Endothelial cell (in vitro differentiated cells): ENCODE measurements at regions not wholly inside any gene's neighbourhood (a gene's known extent, or its start where the extent isn't known, plus 50 kb on each side); places are given as distances from the start of the nearest gene placed in this dataset.

Experiments used
- DNase-seq: peaks from one replicate; pipeline ENCODE4 v3.0.0; 2021; ENCODE audit warnings: low spot score
- H3K27ac Mint-ChIP-seq: one replicate; pipeline ENCODE4 v1.8.0; 2021; ENCODE audit warnings: mixed read lengths, inconsistent platforms; ENCODE audit not compliant: unreplicated experiment
- H3K27me3 Mint-ChIP-seq: one replicate; pipeline ENCODE4 v1.8.0; 2021; ENCODE audit warnings: mild to moderate bottlenecking, moderate library complexity, mixed read lengths, inconsistent platforms; ENCODE audit not compliant: unreplicated experiment
- H3K36me3 Mint-ChIP-seq: one replicate; pipeline ENCODE4 v1.8.0; 2021; ENCODE audit warnings: mild to moderate bottlenecking, low read depth, mixed read lengths, inconsistent platforms; ENCODE audit not compliant: unreplicated experiment
- H3K4me1 Mint-ChIP-seq: one replicate; pipeline ENCODE4 v1.8.0; 2021; ENCODE audit warnings: mild to moderate bottlenecking, mixed read lengths, inconsistent platforms; ENCODE audit not compliant: unreplicated experiment
- H3K4me3 Mint-ChIP-seq: one replicate; pipeline ENCODE4 v1.8.0; 2021; ENCODE audit warnings: mild to moderate bottlenecking, mixed read lengths, inconsistent platforms; ENCODE audit not compliant: unreplicated experiment
- H3K9me3 Mint-ChIP-seq: one replicate; pipeline ENCODE4 v1.8.0; 2021; ENCODE audit warnings: mixed read lengths, inconsistent platforms; ENCODE audit not compliant: unreplicated experiment
- TF ChIP-seq, protein P1 (sequence below): fragments of 200-600 bp; sonication (generic); IDR thresholded peaks from one replicate; pipeline ENCODE4 v1.5.0; 2021; ENCODE audit warnings: antibody characterized with exemption; ENCODE audit not compliant: unreplicated experiment

DNA sequence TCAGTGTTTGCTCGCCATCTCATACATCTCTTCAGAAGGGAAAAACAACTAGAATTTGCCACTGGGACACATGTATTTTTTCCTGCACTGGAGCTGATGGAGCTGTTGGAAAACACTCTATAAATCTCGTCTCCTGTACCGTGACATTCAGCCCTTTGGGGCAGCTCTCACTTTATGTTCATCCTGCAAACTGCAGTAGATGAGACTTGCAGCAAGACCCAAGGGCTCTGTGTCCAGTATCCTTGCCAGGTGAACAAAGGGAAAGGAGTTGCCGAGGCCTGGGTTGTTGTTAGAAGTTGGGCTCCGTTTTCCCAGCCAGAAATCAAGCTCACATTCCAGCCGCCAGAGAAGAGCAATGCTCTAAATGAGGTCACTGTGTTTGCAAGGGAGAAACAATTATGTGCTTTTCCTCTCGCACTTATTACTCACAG is 285.1 kb downstream of the SLC4A3 start:
- Mint-ChIP-seq H3K27me3 (peaks cover 2% of the 10 kb centered on the region), H3K4me1 (peaks cover 8% of the 10 kb centered on the region), H3K27ac (no peak overlapping the region), H3K4me3 (no peak overlapping the region), H3K36me3 (no peaks in the 10 kb centered on the region), H3K9me3 (no peaks in the 10 kb centered on the region)
- TF ChIP-seq, protein P1, sequence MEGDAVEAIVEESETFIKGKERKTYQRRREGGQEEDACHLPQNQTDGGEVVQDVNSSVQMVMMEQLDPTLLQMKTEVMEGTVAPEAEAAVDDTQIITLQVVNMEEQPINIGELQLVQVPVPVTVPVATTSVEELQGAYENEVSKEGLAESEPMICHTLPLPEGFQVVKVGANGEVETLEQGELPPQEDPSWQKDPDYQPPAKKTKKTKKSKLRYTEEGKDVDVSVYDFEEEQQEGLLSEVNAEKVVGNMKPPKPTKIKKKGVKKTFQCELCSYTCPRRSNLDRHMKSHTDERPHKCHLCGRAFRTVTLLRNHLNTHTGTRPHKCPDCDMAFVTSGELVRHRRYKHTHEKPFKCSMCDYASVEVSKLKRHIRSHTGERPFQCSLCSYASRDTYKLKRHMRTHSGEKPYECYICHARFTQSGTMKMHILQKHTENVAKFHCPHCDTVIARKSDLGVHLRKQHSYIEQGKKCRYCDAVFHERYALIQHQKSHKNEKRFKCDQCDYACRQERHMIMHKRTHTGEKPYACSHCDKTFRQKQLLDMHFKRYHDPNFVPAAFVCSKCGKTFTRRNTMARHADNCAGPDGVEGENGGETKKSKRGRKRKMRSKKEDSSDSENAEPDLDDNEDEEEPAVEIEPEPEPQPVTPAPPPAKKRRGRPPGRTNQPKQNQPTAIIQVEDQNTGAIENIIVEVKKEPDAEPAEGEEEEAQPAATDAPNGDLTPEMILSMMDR: no peak
- DNase-seq: no peak

- no peaks in the 10 kb centered on the region for H3K36me3 Mint-ChIP-seq
- DNase-seq: no peak
- H3K27ac Mint-ChIP-seq: no peak overlapping the region
- H3K27me3 Mint-ChIP-seq: peaks cover 2% of the 10 kb centered on the region
- peaks cover 13% of the 10 kb centered on the region for H3K4me1 Mint-ChIP-seq
- TF ChIP-seq, protein P1: no peak
- H3K4me3 Mint-ChIP-seq: no peak overlapping the region
- H3K9me3 Mint-ChIP-seq: no peaks in the 10 kb centered on the region
These were observed 287.1 kb downstream of the SLC4A3 start for GRCh38 chr2:219914577-219914976.

- Mint-ChIP-seq H3K27ac (no peak overlapping the region), H3K9me3 (no peaks in the 10 kb centered on the region), H3K4me1 (peaks cover 15% of the 10 kb centered on the region), H3K27me3 (no peaks in the 10 kb centered on the region), H3K4me3 (no peak overlapping the region), H3K36me3 (no peaks in the 10 kb centered on the region)
- DNase-seq: no peak
- TF ChIP-seq, protein P1: no peak
These were observed 288.9 kb downstream of the SLC4A3 start for GRCh38 chr2:219916281-219916680.

DNA sequence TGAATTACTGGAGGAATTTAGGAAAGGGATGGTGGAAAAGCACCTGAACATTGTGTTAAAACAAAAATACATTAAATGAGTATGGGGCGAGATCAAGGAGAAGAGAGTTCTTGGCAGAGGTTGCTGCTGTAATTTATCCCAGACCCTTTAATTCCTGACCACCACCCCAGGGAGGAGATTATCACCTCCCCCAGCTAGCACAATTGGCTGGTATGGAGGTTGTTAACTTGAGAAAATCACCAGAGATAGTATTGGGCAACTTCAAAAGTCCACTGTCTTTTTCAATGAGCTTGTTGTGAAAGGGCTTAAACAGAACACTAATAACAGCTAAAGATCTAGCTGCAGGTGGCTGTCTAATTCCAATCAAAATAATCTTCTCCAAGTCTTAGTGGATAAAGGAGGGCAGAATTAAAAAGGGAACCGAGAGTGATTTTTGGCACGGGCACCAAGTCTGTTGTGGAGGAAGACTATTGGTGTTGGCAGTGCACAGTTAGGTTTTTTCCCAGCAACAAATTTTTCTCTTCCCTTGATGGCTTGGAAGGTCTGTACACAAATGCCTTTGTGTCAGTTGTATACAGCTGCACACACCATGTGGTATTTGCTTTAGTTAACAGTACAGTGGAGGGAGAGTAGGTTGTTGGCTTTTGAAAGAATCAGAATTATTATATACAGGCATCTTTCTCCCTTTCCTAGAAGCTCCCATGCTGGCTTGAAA is 289.5 kb downstream of the SLC4A3 start:
- H3K27me3 Mint-ChIP-seq: no peaks in the 10 kb centered on the region
- H3K4me1 Mint-ChIP-seq: peaks cover 15% of the 10 kb centered on the region
- DNase-seq: no peak
- no peak overlapping the region for H3K27ac Mint-ChIP-seq
- no peak overlapping the region for H3K4me3 Mint-ChIP-seq
- no peaks in the 10 kb centered on the region for H3K9me3 Mint-ChIP-seq
- TF ChIP-seq, protein P1: no peak
- H3K36me3 Mint-ChIP-seq: no peaks in the 10 kb centered on the region

DNA sequence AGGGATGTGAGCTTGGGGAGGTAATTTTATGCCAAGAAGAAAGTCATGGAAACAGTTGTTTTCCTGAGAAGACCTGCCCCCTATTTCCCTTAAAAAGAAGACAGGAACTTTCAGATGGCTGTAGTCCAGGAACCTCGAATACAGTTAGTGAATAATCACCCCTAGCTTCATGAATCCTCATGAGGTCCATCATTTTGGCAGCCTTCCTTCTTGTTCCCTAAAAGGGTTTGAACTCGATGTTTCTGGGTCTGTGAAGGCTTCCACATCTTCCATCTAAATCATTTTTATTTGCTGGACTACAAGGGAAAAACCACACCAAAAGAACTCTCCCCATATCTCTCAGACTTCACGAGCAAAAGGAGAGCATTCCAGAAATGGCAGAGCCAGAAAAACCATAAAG is 290.8 kb downstream of the SLC4A3 start:
- TF ChIP-seq, protein P1: no peak
- no peaks in the 10 kb centered on the region for H3K36me3 Mint-ChIP-seq
- H3K4me1 Mint-ChIP-seq: peaks cover 12% of the 10 kb centered on the region
- no peaks in the 10 kb centered on the region for H3K9me3 Mint-ChIP-seq
- no peak overlapping the region for H3K27ac Mint-ChIP-seq
- no peak for DNase-seq
- no peak overlapping the region for H3K4me3 Mint-ChIP-seq
- H3K27me3 Mint-ChIP-seq: no peaks in the 10 kb centered on the region
